SU-DHL-6 (cell line): ENCODE measurements at regions not wholly inside any gene's neighbourhood (a gene's known extent, or its start where the extent isn't known, plus 50 kb on each side); places are given as distances from the start of the nearest gene placed in this dataset.
"Not testable (repeated sequence)": the region's sequence is repeated elsewhere in the genome, so short reads cannot be mapped to it uniquely, and the experiment has no call there.

Experiments
- H2AFZ ChIP-seq: fragments of 200-600 bp; sonication (generic); 2 replicates; pipeline ENCODE4 v1.6.1; 2014; ENCODE audit warnings: low read depth, mild to moderate bottlenecking, moderate library complexity, mixed read lengths, antibody characterized with exemption, low read length; ENCODE audit not compliant: severe bottlenecking
- H3F3A ChIP-seq: fragments of 200-600 bp; shearing (Covaris generic); 2 replicates; pipeline ENCODE4 v1.6.0; 2016; ENCODE audit warnings: antibody characterized with exemption, mild to moderate bottlenecking; ENCODE audit not compliant: insufficient read depth
- H3K27ac ChIP-seq: fragments of 200-600 bp; sonication (generic); 2 replicates; pipeline ENCODE4 v1.5.1; 2016; ENCODE audit warnings: low read depth, mild to moderate bottlenecking, low read length, moderate library complexity, mixed read lengths
- H3K27me3 ChIP-seq: fragments of 200-600 bp; sonication (generic), shearing (Covaris generic); 2 replicates; pipeline ENCODE4 v1.6.0; 2014; ENCODE audit warnings: mild to moderate bottlenecking, low read length
- H3K36me3 ChIP-seq: fragments of 200-600 bp; sonication (generic); 2 replicates; pipeline ENCODE4 v1.6.1; 2014; ENCODE audit warnings: mild to moderate bottlenecking, low read length, mixed read lengths
- H3K4me2 ChIP-seq: fragments of 300-600, 200-600 bp; shearing (Covaris generic), sonication (generic); 2 replicates; pipeline ENCODE4 v1.6.0; 2014; ENCODE audit warnings: low read length, low read depth, mild to moderate bottlenecking; ENCODE audit not compliant: poor library complexity, severe bottlenecking
- H3K4me3 ChIP-seq: fragments of 200-600 bp; sonication (generic); 2 replicates; pipeline ENCODE4 v1.5.1; 2014; ENCODE audit warnings: antibody characterized with exemption, low read length, mild to moderate bottlenecking, mixed read lengths; ENCODE audit not compliant: insufficient read depth, poor library complexity, severe bottlenecking
- H3K79me2 ChIP-seq: fragments of 200-600 bp; sonication (generic); 2 replicates; pipeline ENCODE4 v1.6.1; 2014; ENCODE audit warnings: mild to moderate bottlenecking, low read length, moderate library complexity; ENCODE audit not compliant: insufficient read depth
- H3K9ac ChIP-seq: fragments of 200-600 bp; sonication (generic); 2 replicates; pipeline ENCODE4 v1.7.0; 2014; ENCODE audit warnings: mild to moderate bottlenecking, low read length
- H3K9me2 ChIP-seq: fragments of 200-600 bp; sonication (generic); replicated peaks from 2 replicates; pipeline ENCODE4 v1.6.1; 2014; ENCODE audit warnings: low read length; ENCODE audit not compliant: insufficient read depth
- H3K9me3 ChIP-seq: fragments of 200-600 bp; sonication (generic); 2 replicates; pipeline ENCODE4 v1.6.1; 2014; ENCODE audit warnings: low read length, mixed read lengths; ENCODE audit not compliant: insufficient read depth
- H4K20me1 ChIP-seq: fragments of 200-600 bp; sonication (generic); 2 replicates; pipeline ENCODE4 v1.6.1; 2014; ENCODE audit warnings: low read depth, mild to moderate bottlenecking, antibody characterized with exemption, low read length, moderate library complexity, mixed read lengths
- CTCF ChIP-seq: fragments of 200-600 bp; sonication (generic); IDR thresholded peaks from one replicate; pipeline ENCODE4 v1.5.1; 2017; ENCODE audit warnings: antibody characterized with exemption, mild to moderate bottlenecking, low read length, moderate library complexity; ENCODE audit not compliant: insufficient read depth, poor library complexity, severe bottlenecking
- EZH2phosphoT487 ChIP-seq: fragments of 200-600 bp; sonication (generic), shearing (Covaris generic); conservative IDR thresholded peaks from 2 replicates; pipeline ENCODE4 v1.6.1; 2018; ENCODE audit warnings: mild to moderate bottlenecking, antibody characterized with exemption, low read length, moderate library complexity, mixed read lengths

- Histone ChIP-seq H3K4me2 (no peak overlapping the region), H3K27me3 (no peaks in the 10 kb centered on the region), H4K20me1 (no peaks in the 10 kb centered on the region; the same call in 1 of the 2 replicates), H3K9ac (no peak overlapping the region), H3K9me3 (no peaks in the 10 kb centered on the region), H3K9me2 (no peaks in the 10 kb centered on the region), H3K79me2 (no peaks in the 10 kb centered on the region), H3K36me3 (no peaks in the 10 kb centered on the region), H3F3A (no peaks in the 10 kb centered on the region), H3K27ac (no peak overlapping the region), H2AFZ (no peak overlapping the region), H3K4me3 (no peak overlapping the region)
- TF ChIP-seq EZH2phosphoT487 = no peak
- TF ChIP-seq CTCF = no peak
These were observed 76.0 kb upstream of the SLC35F3 start for GRCh38 chr1:233828480-233828879.

- Histone ChIP-seq H3K79me2 (no peaks in the 10 kb centered on the region), H3K9me2 (no peaks in the 10 kb centered on the region), H3K4me3 (no peak overlapping the region), H3K4me2 (no peak overlapping the region), H2AFZ (no peak overlapping the region), H3K36me3 (no peaks in the 10 kb centered on the region), H3K27ac (no peak overlapping the region), H3K9ac (no peak overlapping the region), H4K20me1 (no peaks in the 10 kb centered on the region), H3K27me3 (no peaks in the 10 kb centered on the region), H3F3A (no peaks in the 10 kb centered on the region), H3K9me3 (no peaks in the 10 kb centered on the region)
- TF ChIP-seq EZH2phosphoT487 (no peak), CTCF (no peak)
These were observed 69.9 kb upstream of the SLC35F3 start for GRCh38 chr1:233834609-233835008.

- not testable (repeated sequence) for H3K79me2 ChIP-seq, H3K4me2 ChIP-seq, H2AFZ ChIP-seq, H3F3A ChIP-seq, H3K4me3 ChIP-seq, H3K36me3 ChIP-seq, H4K20me1 ChIP-seq, H3K9me2 ChIP-seq, H3K27ac ChIP-seq, H3K27me3 ChIP-seq, H3K9ac ChIP-seq, H3K9me3 ChIP-seq
These were observed 66.3 kb upstream of the SLC35F3 start for GRCh38 chr1:233838207-233838606.

GRCh38 chr1:233843525-233844204 lies 60.8 kb upstream of the SLC35F3 start:
- no peaks in the 10 kb centered on the region for H3F3A ChIP-seq
- no peaks in the 10 kb centered on the region for H3K36me3 ChIP-seq
- no peak overlapping the region for H3K4me3 ChIP-seq
- H4K20me1 ChIP-seq = no peaks in the 10 kb centered on the region
- no peaks in the 10 kb centered on the region for H3K27me3 ChIP-seq
- no peaks in the 10 kb centered on the region for H3K9me2 ChIP-seq
- H3K9ac ChIP-seq = no peak overlapping the region
- no peak overlapping the region for H3K27ac ChIP-seq
- no peaks in the 10 kb centered on the region for H3K9me3 ChIP-seq
- H2AFZ ChIP-seq = no peak overlapping the region
- H3K4me2 ChIP-seq = no peak overlapping the region
- no peaks in the 10 kb centered on the region for H3K79me2 ChIP-seq
- TF ChIP-seq EZH2phosphoT487 (no peak), CTCF (no peak)
